IPS DF 4.7 (cell line): ENCODE measurements at regions not wholly inside any gene's neighbourhood (a gene's known extent, or its start where the extent isn't known, plus 50 kb on each side); places are given as distances from the start of the nearest gene placed in this dataset.

ENCODE experiments used
- DNase-seq: peaks from one replicate; pipeline ENCODE4 v3.0.0-alpha.2; 2013; ENCODE audit warnings: low spot score; ENCODE audit errors: extremely low read depth

DNA sequence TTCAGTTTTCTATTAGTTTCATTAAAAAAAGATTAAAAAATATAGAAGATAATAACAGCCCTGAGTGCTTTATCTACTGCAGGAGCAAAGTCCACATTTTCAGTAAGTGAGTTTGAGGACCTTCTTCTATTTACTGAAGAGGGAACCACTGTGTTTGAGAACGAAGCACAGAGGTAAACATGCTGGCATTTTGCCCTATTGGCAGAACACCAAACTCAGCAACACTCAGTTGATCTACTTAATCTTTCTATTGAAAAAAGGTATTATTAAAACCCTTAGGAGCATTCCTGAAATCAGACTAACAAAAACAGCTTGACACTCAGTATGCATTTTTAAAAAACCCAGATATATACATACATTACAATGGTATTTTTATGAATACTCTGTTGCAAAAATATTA lies 1496.7 kb downstream of the TECRL start:
- DNase-seq, result no peak

- DNase-seq, result no peak
These were observed 1500.0 kb downstream of the TECRL start for GRCh38 chr4:62909238-62909637.

GRCh38 chr4:62901101-62901500 lies 1508.1 kb downstream of the TECRL start:
- DNase-seq, result peak; percentile 14

- DNase-seq, result no peak
These were observed 1509.4 kb downstream of the TECRL start for GRCh38 chr4:62899646-62900364.

- no peak for DNase-seq
These were observed 1511.1 kb downstream of the TECRL start for GRCh38 chr4:62898115-62898514.

GRCh38 chr4:62896721-62897120 lies 1512.5 kb downstream of the TECRL start:
- DNase-seq, result no peak

DNA sequence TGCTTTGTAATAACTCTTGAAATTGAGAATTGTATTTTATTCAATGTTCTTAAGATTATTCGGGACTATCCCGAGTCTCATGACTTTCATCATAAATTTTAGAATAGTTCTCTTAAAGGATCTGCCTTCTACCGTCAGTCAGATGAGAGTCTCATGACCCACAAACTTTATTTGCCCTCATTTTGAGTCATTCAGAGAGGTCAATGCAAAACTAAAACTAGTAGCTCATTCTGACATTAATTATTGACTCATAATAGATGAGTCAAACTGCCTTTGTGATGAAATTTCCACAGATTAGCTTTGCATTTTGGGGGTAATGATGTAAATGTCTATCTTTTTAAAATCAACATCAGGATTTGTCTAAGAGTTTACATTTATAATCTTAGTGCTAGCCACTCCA lies 1527.3 kb downstream of the TECRL start:
- no peak for DNase-seq

DNA sequence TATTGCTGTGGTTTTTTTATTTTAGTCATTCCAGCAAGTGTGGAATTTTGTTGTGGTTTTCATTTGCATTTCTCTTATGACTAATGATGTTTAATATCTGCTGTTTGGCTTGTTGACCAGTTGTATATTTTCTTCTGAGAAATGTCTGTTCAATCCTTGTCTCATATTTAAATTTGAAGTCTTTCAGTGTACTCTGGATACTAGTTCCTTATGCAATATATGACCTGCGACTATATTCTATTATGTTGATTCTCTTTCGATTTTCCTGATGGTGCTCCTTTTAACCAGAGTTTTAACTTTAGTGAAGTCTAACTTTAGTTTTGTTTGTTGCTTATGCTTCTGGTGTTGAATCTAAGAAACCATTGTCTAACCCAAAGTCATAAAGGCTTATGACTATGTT lies 1528.0 kb downstream of the TECRL start:
- DNase-seq, result no peak

DNA sequence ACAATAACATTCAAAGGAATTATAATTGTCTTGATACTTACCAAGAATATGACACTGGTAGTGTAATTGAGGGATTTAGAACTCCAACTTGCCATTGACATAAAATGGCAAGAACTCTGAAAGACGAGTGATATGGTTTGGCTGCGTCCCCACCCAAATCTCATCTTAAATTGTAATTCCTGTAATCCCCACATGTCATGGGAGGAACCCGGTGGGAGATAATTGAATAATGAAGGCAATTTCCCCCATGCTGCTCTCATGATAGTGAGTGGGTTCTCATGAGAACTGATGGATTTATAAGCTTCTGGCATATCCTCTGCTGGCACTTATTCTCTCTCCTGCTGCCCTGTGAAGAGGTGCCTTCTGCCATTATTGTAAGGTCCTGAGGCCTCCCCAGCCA lies 1536.4 kb downstream of the TECRL start:
- no peak for DNase-seq

DNA sequence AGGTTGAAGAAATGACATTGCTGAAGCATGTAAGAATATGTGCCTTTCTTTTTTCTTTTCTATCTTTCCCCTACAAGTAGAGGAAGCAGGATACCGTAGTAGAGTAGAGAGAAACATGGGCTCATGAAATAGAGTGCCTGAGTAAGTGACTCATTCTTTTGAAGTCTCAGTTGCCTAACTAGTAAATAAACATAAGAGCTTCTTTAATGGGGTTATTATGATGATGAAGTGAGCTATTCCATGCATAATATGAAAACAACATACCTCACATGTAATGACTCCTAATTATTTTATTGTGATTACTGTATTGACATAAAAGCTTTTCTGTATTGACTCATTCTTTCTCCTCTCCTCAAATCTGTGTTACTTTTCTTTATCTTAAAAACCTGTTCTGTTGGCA lies 1538.2 kb downstream of the TECRL start:
- no peak for DNase-seq

DNA sequence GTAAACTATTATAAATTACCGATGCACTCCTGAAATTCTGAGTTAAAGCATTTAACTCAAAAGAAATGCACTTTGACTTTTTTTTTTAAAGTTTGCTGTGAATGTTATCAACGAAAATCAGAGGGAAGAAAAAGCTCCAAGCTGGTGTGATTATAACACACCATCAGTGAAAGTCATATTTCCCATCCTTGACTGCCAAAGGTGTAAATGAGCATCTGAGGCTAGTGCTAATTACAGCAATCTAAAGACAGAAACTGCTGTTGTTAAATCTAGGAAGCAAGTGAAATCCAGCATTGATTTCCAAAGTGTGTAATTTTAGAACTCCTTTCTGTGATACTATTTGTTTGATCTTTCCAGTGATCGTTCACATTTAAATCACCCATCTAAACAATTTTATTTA lies 1538.8 kb downstream of the TECRL start:
- DNase-seq, result no peak

DNA sequence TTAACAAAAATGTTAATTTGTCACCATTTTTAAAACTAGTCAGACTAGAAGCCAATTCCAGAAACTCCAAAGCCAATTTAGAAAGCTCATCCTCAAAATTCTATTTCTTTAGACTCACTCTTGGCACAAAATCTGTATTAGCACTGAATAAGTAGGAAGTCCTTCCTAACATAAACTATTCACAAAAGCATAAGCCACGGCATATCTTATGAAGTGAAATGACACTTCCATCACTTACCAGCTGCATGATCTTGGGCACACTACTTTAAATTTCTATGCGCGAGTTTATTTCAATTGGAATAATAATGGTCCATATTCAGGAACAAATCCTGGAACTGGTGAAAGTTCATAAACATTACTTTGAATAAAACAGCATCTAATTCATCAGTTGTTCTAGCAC lies 1544.0 kb downstream of the TECRL start:
- DNase-seq, result no peak

GRCh38 chr4:62849696-62850095 lies 1559.6 kb downstream of the TECRL start:
- no peak for DNase-seq

GRCh38 chr4:62835631-62836030 lies 1573.6 kb downstream of the TECRL start:
- no peak for DNase-seq

- DNase-seq, result no peak
These were observed 1586.9 kb downstream of the TECRL start for GRCh38 chr4:62822306-62822705.

DNA sequence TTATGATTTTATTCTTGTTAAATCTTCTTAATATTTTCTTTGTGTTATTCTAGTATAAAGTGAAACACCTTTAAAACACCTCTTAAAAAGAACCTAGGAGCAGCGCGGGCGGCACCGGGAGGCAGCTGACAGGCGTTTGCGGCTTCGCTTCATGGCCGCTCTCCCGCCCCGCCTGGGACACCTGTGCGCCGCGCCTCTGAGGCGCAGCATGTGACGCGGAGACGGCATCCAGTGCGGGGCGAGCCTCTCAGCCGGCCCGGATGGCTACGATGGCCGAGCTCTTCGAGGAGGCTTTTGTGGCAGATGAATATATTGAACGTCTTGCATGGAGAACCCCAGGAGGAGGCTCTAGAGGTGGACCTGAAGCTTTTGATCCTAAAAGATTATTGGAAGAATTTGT lies 1592.7 kb downstream of the TECRL start:
- DNase-seq, result no peak

DNA sequence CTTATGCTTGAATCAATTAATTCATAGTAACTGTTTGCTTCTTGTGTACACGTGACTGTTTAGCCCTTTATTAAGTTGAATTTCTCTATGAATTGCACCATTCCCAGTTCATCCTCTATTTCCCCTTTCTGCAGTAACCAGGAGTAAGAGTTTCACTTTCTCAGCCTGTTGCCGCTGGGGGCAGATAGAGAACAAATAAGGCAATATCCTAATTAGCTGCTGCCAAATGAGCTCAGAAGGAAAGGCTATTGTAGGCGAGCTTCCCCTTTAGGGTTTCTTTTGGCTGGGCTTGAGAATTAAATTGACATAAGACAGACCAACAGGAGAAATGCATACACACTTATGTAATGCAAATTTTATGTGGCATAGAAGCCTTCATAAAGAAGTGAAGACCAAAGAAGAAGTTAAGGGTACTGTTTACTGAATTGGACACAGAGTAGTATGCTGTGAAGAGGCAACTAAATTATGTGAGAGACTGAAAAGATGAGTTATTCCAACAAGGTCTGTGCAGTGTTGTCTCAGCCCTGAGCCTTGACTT lies 1594.7 kb downstream of the TECRL start:
- DNase-seq, result no peak

DNA sequence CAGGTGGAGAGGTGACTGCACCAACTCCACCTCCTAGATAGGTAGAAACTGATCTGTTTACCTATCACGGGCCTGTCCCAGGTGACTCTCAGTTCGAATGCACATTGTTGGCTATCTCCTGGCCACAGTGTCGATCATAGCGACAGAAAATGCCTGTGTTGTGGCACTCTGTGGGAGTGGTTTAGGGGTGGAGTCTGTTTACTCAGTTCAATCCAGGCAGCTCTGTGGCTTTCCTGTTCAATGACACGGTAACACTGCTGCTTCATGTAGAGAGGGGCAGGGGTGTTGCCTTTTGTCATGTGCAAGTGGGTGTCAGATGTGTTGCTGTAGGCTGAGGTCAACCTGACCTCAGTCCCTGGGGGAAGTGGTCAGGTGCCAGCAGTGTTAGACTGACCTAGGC lies 1602.4 kb downstream of the TECRL start:
- DNase-seq, result no peak

- no peak for DNase-seq
These were observed 1603.9 kb downstream of the ADGRL3 start for GRCh38 chr4:62804075-62804474.

DNA sequence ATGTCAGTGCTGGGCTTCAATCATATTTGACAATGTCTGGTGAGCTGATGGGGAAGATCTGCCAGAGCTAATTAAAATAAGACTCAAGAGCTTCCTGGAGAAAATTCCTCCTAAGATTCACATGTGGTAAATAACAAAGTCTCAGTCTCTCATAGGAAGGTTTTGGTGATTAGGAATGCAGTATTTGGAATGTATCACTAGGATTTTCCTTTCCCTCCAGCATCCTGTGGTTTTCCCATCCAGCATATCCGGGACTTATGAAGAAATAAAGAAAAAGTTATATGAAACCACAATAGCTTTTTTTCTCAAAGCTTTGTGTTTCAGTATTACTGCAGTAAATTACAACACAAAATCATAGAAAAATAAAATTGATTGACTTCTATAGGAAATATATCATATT lies 1597.1 kb downstream of the ADGRL3 start:
- no peak for DNase-seq

- no peak for DNase-seq
These were observed 1591.3 kb downstream of the ADGRL3 start for GRCh38 chr4:62791386-62791785.

GRCh38 chr4:62771983-62772557 lies 1571.9 kb downstream of the ADGRL3 start:
- DNase-seq, result no peak

GRCh38 chr4:62740296-62740695 lies 1540.2 kb downstream of the ADGRL3 start:
- DNase-seq, result no peak
